ENCODE measurements at regions not wholly inside any gene's neighbourhood (a gene's known extent, or its start where the extent isn't known, plus 50 kb on each side); places are given as distances from the start of the nearest gene placed in this dataset.
"Not testable (repeated sequence)": the region's sequence is repeated elsewhere in the genome, so short reads cannot be mapped to it uniquely, and the experiment has no call there.

DNA sequence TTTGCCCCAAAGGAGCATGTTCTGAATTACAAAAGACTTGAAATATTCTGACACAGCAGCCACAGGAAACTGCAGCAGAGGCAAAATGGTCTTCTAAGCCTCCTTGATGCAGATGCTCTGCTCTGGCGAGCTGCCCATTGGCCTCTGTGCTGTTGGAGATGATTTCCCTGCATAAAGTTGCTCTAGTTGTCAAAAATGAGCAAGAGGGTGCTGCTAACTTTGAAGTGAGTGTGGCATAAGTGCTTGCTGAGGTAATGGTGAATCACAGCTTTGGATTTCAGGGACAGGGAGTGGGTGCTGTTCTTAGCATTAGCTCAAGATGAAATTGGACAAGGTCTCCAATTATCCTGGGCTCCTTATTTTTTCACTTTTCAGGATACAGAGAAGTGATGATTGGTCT, 435.4 kb downstream of the TMEM135 start:
- no peak for DNase-seq (ENCODE audit: low read depth, low spot score)

- no peak for DNase-seq (ENCODE audit: low read depth, low spot score)
Observed at GRCh38 chr11:87466223-87466622, 428.5 kb downstream of the TMEM135 start.

GRCh38 chr11:87465716-87466115, 428.0 kb downstream of the TMEM135 start:
- DNase-seq (ENCODE audit: low read depth, low spot score): no peak

DNA sequence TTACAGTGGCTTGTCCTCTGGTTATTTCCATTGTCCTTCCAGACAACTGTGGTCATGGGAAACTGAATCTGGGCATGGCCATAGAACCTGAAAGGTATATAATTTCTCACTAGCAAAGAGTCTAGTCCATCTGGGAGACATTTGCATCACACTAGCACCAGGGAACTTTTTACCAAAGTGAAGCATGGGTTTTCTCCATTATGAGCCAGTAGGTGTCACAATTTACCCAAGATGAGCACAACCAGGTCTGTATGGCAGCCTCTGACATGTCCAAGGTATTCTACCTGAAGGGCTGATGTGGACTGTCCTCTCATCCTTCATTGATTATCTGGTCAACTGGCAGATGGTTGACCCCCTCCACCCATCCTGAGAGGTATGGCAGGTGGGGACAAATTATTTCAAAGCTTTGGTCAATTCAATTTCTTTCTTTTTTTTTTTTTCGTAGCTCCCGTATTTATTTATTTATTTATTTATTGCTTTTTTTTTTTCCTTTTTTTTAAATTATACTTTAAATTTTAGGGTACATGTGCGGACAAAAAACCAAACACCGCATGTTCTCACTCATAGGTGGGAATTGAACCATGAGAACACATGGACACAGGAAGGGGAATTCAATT, 425.9 kb downstream of the TMEM135 start:
- DNase-seq (ENCODE audit: low read depth, low spot score): peak; percentile 57

GRCh38 chr11:87462171-87462570, 424.4 kb downstream of the TMEM135 start:
- DNase-seq (ENCODE audit: low read depth, low spot score): no peak

DNA sequence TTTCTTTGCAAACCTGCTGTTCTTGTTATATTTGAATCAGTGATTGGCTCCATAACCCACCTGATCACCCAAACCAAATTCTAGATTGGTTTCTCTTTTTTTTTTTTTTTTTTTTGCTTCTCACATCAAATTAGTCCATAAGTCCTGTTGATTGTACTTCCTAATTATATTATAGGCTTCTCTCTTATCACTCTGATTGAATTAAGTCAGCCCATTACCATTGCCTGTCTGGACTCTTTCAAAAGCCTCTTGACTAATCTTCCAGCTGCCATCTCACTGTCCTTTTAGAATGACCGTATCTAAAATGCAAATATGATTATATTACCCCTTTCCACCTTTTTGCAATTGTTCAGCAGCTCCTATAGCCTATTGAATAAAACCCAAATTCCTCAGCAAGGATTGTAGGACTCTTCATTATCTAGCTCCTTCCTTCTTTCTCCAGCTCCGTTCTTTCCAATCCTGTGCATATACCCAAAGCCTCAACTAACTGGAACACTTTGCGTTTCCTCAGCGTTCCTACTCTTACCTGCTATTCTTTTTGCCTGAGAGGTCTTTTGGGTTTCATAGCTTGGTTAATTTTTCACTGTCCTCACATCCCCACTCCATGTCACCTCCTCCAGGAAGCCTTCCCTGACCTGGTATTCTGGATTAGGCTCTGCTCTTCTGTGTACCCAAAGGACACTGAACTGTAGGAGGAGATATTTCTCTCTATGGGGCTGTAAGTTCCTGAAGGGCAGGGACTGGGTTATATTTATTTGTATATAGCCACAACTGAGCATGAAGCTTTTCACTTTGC, 423.3 kb downstream of the TMEM135 start:
- no peak for DNase-seq (ENCODE audit: low read depth, low spot score)

- no peak for DNase-seq (ENCODE audit: low read depth, low spot score)
Observed at GRCh38 chr11:87460279-87460678, 422.5 kb downstream of the TMEM135 start.

- no peak for DNase-seq (ENCODE audit: low read depth, low spot score)
Observed at GRCh38 chr11:87459351-87459750, 421.6 kb downstream of the TMEM135 start.

DNA sequence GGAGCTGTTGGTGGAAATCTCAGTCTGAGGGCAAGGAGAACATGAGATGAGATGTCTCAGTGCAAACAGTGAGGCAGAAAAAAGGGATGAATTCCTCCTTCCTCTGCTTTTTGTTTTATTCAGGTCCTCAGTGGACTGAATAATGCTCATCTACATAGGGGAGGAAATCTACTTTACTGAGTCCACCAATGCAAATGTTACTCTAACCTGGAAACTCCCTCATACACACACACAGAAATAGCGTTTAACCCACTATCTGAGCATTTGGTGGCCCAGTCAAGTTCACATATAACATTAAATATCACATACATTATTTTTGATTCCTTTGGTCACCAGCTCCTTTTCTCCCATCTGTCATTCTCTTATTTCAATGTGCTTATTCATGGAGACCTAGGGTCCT, 418.8 kb downstream of the TMEM135 start:
- DNase-seq (ENCODE audit: low read depth, low spot score): no peak

DNA sequence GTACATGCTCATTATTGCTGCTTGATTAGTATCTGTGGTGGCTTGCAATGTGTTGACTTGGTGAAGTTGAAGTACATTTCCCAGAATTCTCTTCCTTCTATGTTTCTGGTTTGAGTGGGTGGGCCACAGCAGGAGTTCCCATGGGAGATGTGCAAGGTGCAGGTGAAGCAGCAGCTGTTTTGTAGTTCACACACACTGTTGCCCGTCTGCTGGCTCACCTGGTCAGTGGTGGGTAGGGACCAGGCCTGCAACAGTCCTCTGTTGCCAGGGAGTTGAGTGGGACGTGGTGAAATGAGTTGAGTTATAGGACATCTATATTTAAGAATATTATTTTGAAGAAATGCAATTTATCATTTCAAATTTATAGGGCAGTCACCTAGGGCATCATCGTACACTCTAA, 417.4 kb downstream of the TMEM135 start:
- no peak for DNase-seq (ENCODE audit: low read depth, low spot score)

- DNase-seq (ENCODE audit: low read depth, low spot score): no peak
Observed at GRCh38 chr11:87454241-87454640, 416.5 kb downstream of the TMEM135 start.

GRCh38 chr11:87453531-87454089, 415.9 kb downstream of the TMEM135 start:
- DNase-seq (ENCODE audit: low read depth, low spot score): no peak

- not testable (repeated sequence) for DNase-seq (ENCODE audit: low read depth, low spot score)
Observed at GRCh38 chr11:87452025-87452424, 414.3 kb downstream of the TMEM135 start.

DNA sequence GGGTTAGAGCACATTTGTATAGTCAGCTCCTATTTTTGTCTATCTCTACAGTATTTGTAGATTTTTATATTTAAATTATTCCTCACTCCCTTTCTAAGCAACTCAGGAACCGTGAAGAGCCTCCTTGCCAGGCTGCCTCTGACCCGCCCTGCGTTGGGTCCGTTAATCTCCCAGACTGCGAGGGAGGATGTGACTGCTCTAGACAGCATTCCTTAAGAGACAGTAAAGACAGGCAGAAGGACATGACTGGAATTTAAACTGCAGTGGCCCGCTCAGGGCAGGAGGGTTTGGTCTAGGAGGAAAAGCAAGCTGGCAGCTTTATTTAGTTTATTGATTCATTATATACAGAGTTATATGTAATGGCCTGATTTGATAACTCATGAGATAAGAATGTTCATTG, 413.7 kb downstream of the TMEM135 start:
- DNase-seq (ENCODE audit: low read depth, low spot score): peak; percentile 48

GRCh38 chr11:87447606-87448005, 409.9 kb downstream of the TMEM135 start:
- DNase-seq (ENCODE audit: low read depth, low spot score): no peak

- no peak for DNase-seq (ENCODE audit: low read depth, low spot score)
Observed at GRCh38 chr11:87444993-87445392, 407.3 kb downstream of the TMEM135 start.

DNA sequence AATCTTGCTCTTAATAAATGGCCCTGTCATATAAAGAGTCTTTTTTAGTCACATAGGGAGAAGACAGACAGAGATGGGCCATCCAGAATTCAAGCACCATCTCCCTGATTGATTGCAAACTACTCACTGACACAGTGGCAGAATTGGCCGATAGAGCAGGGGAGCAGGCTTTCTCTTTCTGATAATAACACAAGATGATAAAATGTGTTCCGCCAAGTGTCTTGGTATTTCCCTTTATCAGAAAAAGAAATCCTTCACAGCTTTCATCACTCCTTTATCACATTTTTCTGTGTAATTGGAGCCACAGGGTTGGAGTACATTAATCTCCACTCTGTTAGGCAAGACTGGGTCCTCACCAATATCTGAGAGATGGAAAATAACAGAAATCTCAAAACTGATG, 406.0 kb downstream of the TMEM135 start:
- DNase-seq (ENCODE audit: low read depth, low spot score): no peak

GRCh38 chr11:87440076-87440770, 402.5 kb downstream of the TMEM135 start:
- DNase-seq (ENCODE audit: low read depth, low spot score): no peak

GRCh38 chr11:87438416-87438815, 400.7 kb downstream of the TMEM135 start:
- DNase-seq (ENCODE audit: low read depth, low spot score): no peak

DNA sequence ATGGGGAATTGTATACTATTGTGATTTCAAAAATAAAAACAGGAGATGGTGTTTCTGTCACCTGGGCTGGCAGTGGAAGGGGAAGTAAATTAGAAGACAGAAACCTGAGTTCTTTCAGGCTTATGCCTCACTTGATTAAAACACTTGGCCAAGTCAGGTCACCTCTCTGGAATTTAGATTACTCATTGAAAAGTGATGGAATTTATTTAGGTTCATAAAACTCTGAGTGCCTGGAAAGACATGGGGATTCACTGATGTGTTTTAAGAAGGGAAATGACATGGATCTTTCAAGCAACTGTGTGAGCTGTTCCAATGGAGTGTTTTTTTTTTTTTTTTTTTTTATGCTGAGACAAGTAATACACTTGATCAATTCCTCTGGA, 400.1 kb downstream of the TMEM135 start:
- no peak for DNase-seq (ENCODE audit: low read depth, low spot score)

- DNase-seq (ENCODE audit: low read depth, low spot score): no peak
Observed at GRCh38 chr11:87437133-87437843, 399.6 kb downstream of the TMEM135 start.

GRCh38 chr11:87432022-87432421, 394.3 kb downstream of the TMEM135 start:
- no peak for DNase-seq (ENCODE audit: low read depth, low spot score)
